NCI-H345 (cell line): ENCODE measurements at regions not wholly inside any gene's neighbourhood (a gene's known extent, or its start where the extent isn't known, plus 50 kb on each side); places are given as distances from the start of the nearest gene placed in this dataset.

Source experiments
- DNase-seq: peaks from one replicate; lab custom pipeline; 2025; lab: John Stamatoyannopoulos, UW

GRCh38 chr19:29263305-29264135 is 50.6 kb upstream of the UQCRFS1 start:
- peak; percentile 72 for DNase-seq

GRCh38 chr19:29264897-29265296 is 51.9 kb upstream of the UQCRFS1 start:
- no peak for DNase-seq

- no peak for DNase-seq
Measured at GRCh38 chr19:29265436-29265835, 52.5 kb upstream of the UQCRFS1 start.

GRCh38 chr19:29266001-29266400 is 53.0 kb upstream of the UQCRFS1 start:
- DNase-seq, result no peak

DNA sequence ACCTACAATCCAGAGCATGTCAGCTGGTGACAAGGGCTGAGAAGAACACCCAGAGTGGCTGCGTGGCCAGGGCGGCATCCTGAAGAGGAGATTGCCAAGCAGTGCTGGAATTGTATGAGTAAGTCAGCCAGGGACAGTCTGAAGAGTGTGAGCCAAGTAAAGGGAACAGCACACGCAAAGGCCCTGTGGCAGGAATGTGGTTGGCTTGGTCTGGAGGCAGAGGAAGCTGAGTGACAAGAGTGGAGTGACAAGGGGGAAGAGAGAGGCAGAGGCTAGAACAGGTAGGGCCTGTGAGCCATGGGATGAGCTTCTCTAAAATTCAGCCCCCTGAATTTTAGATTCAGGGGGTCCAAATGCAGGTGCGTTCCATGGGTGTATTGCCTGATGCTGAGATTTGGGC is 53.7 kb upstream of the UQCRFS1 start:
- DNase-seq, result no peak

DNA sequence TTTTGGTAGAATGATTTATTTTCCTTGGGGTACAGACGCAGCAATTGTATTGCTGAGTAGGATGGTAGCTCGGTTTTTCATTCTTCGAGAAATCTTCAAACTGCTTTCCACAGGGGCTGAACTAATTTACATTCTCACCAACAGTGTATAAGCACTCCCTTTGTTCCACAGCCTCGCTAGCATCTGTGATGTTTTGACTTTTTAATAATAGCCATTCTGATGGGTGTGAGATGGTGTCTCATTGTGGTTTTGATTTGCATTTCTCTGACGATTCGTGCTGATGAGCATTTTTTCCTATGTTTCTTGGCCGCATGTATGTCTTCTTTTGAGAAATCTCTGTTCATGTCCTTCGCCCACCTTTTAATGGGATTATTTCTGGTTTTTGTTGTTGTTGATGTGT is 54.8 kb upstream of the UQCRFS1 start:
- no peak for DNase-seq

DNA sequence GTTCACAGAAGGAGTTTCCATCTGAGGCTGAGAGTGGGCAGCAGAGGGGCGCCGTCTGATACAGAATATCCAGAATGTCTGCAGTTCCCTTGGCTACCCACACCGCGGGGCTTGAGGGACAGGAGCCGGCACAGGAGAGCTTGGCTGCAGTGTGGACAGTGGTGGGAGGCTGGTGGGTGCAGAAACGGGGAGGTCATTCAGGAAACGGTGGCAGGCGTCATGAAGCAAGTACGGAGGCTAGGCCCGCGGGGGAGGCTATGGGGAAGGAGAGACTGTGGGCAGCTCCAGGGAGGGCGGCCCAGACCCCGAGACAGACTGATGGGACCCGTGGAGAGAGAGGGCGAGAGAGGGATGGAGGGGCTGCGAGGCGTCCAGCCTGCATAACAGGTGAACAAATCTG is 55.2 kb upstream of the UQCRFS1 start:
- no peak for DNase-seq

DNA sequence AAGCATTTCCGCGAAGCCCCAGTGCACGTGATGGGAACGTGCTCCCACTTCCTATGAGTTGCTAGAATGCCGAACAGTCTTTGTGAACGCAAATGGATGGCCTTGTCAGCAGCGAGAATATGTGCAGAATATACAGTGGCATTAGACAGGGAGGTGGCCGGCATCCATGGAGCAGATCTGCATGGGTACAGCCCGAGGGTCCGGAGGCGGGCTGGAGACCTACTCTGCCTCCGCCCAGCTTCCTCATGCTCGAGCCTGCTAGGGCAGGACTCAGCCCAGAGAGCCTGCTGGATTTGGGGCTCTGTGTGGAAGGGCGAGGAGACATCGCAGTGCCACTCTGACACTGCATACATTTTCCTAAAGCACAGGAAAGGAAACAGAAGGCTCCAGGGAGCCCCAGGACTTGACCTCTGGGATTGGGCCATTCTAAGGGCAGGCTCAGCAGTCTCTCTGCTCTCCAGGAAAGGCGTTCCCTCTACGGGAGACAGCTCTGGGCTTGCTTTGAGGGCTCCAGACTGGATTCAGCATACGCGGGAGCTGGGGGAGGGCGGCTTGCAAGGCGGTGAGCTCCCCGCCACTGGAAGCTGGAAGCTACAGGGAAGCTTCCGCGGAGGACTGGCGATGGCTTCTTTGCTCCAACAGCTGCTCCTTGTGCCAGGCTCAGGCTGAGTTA is 55.9 kb upstream of the UQCRFS1 start:
- no peak for DNase-seq

- no peak for DNase-seq
Measured at GRCh38 chr19:29269641-29270040, 56.7 kb upstream of the UQCRFS1 start.

GRCh38 chr19:29271341-29271740 is 58.4 kb upstream of the UQCRFS1 start:
- no peak for DNase-seq

- no peak for DNase-seq
Measured at GRCh38 chr19:29271911-29272310, 59.0 kb upstream of the UQCRFS1 start.

DNA sequence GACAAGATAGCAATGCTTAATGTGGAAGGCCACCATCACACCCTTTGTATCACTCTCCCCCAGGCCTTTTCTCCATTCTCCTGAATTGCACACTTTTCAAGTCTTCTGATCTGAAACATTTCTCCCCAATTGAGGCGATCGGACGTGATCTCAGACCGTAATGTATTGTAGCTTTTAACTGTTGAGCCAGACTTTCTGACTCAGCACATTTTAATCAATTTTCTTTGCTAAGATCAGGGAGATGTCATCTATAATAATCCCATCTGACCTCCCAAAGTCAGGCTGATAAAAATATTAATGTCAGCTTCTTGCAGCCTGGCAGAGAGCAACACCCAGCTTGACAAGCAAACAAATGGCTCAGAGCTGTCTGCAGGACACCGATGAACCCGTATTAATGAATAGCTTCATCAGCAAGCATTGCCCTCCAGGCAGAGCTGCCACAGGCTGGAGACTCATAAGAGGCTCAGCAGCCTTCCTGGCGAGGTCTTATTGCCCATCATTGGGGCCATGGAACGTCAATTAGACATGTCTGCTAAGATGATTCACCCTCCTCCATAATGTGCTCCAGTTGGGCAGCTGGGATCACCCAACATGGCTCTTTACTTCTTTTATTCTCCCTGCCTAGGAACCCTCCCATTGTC is 60.2 kb upstream of the UQCRFS1 start:
- no peak for DNase-seq

- DNase-seq, result no peak
Measured at GRCh38 chr19:29275266-29275665, 62.3 kb upstream of the UQCRFS1 start.

DNA sequence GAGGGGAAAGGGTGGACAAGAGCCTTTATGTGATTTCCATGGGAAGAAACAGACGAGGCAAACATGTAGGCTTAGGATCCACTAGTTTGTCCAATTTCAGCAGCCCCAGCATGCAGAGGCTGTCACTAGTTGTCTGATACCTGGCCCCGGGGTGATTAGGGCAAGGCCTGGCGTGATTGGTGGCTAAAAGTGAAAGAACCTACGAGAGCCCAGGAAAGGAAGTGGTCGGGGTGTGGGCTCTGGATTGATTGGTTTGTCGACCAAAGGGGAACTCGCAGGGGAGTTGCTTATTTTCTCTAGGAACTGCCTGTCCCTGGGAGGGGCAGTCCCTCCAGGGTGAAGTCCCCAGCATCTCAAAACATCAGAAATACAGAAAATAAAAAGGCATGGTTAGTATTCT is 64.2 kb upstream of the UQCRFS1 start:
- no peak for DNase-seq

GRCh38 chr19:29278716-29279115 is 65.8 kb upstream of the UQCRFS1 start:
- no peak for DNase-seq

GRCh38 chr19:29283366-29283765 is 70.4 kb upstream of the UQCRFS1 start:
- DNase-seq, result no peak

DNA sequence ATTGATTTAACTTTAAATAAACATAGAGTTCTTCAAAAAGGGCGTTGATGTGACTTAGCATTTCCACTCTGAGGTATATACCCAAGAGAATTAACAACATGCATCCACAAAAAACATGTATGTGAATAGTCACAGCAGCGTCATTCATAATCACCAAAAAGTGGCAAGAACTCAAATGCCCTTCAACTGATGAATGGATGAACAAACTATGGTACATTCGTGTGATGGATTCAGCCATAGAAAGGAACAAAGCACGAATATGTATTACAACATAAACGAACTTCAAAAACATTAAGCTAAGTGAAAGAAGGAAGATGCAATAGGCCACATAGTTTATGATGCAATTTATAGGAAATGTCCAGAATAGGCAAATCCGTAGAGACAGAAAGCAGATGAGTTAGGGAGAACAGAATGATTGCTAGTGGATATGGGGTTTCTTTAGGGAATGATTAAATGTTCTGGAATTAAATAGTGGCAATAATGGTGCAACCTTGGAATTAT is 72.3 kb upstream of the UQCRFS1 start:
- no peak for DNase-seq

DNA sequence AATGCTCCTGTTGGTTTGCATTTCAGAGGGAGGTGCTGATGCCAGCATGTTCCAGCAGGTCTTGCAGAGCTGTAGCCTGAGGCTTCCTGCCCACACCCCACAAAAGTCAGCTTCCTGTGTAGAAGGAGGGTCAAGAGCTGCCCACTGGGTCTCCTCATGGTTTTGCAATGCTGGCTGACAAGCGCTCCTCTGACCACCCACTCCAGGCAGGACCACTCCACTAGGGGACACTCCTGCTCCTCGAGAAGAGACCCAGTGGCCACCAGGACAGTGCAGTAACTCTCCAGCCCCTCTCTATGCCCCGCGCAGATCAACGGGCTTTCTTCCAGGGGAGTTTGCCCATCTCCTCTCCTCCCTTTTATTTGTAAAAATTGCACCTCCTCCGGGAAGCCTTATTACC is 72.9 kb upstream of the UQCRFS1 start:
- peak; percentile 76 for DNase-seq

DNA sequence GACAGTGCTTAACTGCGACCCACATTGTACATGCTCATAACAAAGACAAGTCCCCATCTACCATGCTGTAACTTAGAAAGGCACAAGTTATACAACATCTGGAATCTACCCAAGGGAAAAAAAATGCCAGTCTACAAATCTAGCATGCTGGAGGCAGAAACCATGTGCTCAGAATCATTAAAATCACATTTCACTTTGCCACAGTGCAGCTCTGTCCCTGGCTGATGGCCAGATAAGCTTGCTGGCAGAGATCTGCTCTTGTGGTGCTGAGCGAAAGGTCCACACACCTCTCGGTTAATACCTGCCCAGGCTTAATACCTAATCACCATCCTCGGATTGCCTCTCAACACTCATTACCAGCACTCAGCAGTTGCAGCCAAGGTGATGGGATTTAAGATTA is 74.1 kb upstream of the UQCRFS1 start:
- DNase-seq, result peak; percentile 83

DNA sequence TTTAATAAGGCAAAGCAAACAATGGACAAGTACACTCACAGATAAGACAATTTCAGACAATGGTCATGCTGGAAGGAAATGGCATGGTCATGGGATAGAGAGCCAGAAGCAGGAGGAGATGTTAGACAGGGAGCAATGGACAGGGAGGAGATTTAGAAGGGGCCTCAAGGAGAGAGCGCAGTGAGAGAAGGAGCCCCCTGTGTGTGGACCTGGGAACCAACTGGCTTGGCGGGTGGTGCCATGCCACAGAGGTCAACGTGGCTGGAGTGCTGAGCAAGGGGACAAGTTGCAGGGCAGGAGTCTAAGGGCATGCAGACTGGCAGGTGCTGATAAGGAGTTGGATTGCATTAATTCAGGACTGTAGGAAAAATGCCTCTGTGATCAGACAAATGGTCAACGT is 75.3 kb upstream of the UQCRFS1 start:
- DNase-seq, result no peak

- DNase-seq, result no peak
Measured at GRCh38 chr19:29289020-29289419, 76.1 kb upstream of the UQCRFS1 start.

DNA sequence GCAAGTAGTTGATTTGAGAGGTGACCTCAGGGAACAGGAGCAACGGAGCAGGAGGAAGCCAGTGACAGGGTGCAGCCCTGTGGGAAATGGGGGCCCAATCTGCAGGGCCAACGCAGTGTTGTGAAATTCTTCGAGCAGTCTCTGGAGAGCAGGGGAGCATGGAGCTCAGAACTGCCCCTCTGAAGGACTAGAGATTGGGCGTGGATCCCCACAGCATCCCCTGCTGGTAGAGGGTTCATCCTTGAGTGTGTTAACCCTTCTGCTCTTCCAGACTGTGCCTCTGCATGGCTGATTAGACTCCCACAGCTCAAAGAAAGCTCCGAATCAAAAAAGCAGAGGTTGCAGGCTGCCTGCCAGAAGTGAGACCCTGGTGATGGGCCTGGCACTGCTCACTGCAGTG is 77.9 kb upstream of the UQCRFS1 start:
- DNase-seq, result no peak

DNA sequence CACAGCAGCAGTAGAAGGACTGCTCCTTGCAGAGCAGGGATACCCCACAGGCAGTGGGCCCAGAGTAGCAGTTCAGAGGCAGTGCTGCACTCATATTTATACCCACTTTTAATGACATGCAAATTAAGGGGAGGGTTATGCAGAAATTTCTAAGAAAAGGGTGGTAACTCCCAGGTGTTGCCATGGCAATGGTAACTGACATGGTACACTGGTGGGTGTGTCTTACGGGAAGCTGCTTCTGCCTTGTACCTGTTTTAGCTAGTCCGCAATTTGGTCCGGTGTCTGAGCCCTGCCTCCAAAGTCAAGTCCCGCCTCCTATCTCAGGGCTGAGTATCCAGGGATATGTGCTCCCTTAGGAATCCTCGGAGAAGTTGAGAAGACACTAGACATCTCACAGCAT is 79.2 kb upstream of the UQCRFS1 start:
- DNase-seq, result no peak
